GM12878 (cell line): ENCODE measurements at regions not wholly inside any gene's neighbourhood (a gene's known extent, or its start where the extent isn't known, plus 50 kb on each side); places are given as distances from the start of the nearest gene placed in this dataset.

Experiments used
- CEBPZ ChIP-seq: fragments of 150-350 bp; IDR thresholded peaks from 2 replicates; pipeline ENCODE4 v1.6.1; 2016; ENCODE audit warnings: low read depth, low read length
- KDM1A ChIP-seq: fragments of 200-600 bp; sonication (generic); IDR thresholded peaks from 2 replicates; pipeline ENCODE4 v1.6.1; 2016; ENCODE audit warnings: borderline replicate concordance
- KLF5 ChIP-seq: fragments of 450-650 bp; IDR thresholded peaks from 2 replicates; pipeline ENCODE4 v1.6.1; 2014; ENCODE audit warnings: mild to moderate bottlenecking; ENCODE audit not compliant: partially characterized antibody
- NFIC ChIP-seq: IDR thresholded peaks from 2 replicates; pipeline ENCODE4 v1.6.1; 2012; ENCODE audit warnings: low read depth, mild to moderate bottlenecking, inconsistent platforms, low read length, moderate library complexity
- PRDM15 ChIP-seq: fragments of 450-650 bp; formaldehyde crosslinking; IDR thresholded peaks from 2 replicates; pipeline ENCODE4 v1.4.0; 2020; ENCODE audit warnings: mild to moderate bottlenecking, moderate library complexity
- RAD21 ChIP-seq: IDR thresholded peaks from 2 replicates; pipeline ENCODE4 v1.6.1; 2011; ENCODE audit warnings: mild to moderate bottlenecking, low read depth, low read length, moderate library complexity; ENCODE audit not compliant: insufficient read depth
- SIX5 ChIP-seq: IDR thresholded peaks from 2 replicates; pipeline ENCODE4 v1.6.1; 2011; ENCODE audit warnings: mild to moderate bottlenecking, low read depth, low read length, moderate library complexity; ENCODE audit not compliant: severe bottlenecking
- TARDBP ChIP-seq: IDR thresholded peaks from 2 replicates; pipeline ENCODE4 v1.6.1; 2016; ENCODE audit warnings: borderline replicate concordance

GRCh38 chr7:85711894-85712293 lies 525.0 kb upstream of the SEMA3D start (continued):
- TF ChIP-seq KLF5 (no peak), SIX5 (no peak), NFIC (no peak), TARDBP (no peak), KDM1A (no peak), PRDM15 (CRISPR knock-in tag) (no peak), CEBPZ (no peak), RAD21 (no peak)
